Calu3 (cell line): ENCODE measurements at regions not wholly inside any gene's neighbourhood (a gene's known extent, or its start where the extent isn't known, plus 50 kb on each side); places are given as distances from the start of the nearest gene placed in this dataset.

ENCODE experiments used
- BruUV-seq: library from RNA; stranded (reverse); fragments of 400-500 nt; replicated peaks from 2 replicates; lab custom pipeline; 2021; lab: Mats Ljungman, UMichigan
- CTCF ChIA-PET: fragments of 300-600 bp; sonication (Branson Sonifier 250); formaldehyde crosslinking; loops from one replicate; lab custom pipeline; 2022; ENCODE audit warnings: antibody characterized with exemption; lab: Charles Lee
- DNase-seq: peaks from one replicate; pipeline ENCODE4 v3.0.0; 2022
- H3K27ac Mint-ChIP-seq: one replicate; pipeline ENCODE4 v1.8.0; 2022; ENCODE audit warnings: mixed read lengths; ENCODE audit not compliant: unreplicated experiment
- H3K27me3 Mint-ChIP-seq: one replicate; pipeline ENCODE4 v1.8.0; 2022; ENCODE audit warnings: mixed read lengths; ENCODE audit not compliant: unreplicated experiment
- H3K36me3 Mint-ChIP-seq: one replicate; pipeline ENCODE4 v1.8.0; 2022; ENCODE audit warnings: mild to moderate bottlenecking, moderate library complexity, mixed read lengths; ENCODE audit not compliant: insufficient read depth, unreplicated experiment
- H3K4me1 Mint-ChIP-seq: one replicate; pipeline ENCODE4 v1.8.0; 2022; ENCODE audit warnings: mild to moderate bottlenecking, low read depth, mixed read lengths; ENCODE audit not compliant: unreplicated experiment
- H3K4me3 Mint-ChIP-seq: one replicate; pipeline ENCODE4 v1.8.0; 2022; ENCODE audit warnings: mild to moderate bottlenecking, low read depth, moderate library complexity, mixed read lengths; ENCODE audit not compliant: unreplicated experiment
- H3K9me3 Mint-ChIP-seq: one replicate; pipeline ENCODE4 v1.8.0; 2022; ENCODE audit warnings: low read depth, mixed read lengths; ENCODE audit not compliant: unreplicated experiment
- CTCF ChIP-seq: fragments of 200-600 bp; IDR thresholded peaks from one replicate; pipeline ENCODE4 v1.8.0; 2022; ENCODE audit warnings: antibody characterized with exemption; ENCODE audit not compliant: unreplicated experiment
- intact Hi-C: fragments of 100-400 bp; cut with micrococcal nuclease; formaldehyde crosslinking; loops from one replicate; pipeline ENCODE4 v1.10.0; 2022; ENCODE audit not compliant: unreplicated experiment

GRCh38 chr10:60626037-60626436 is 152.2 kb upstream of the CDK1 start:
- TF ChIP-seq CTCF: no peak
- no peak overlapping the region for H3K27ac Mint-ChIP-seq
- CTCF ChIA-PET: no interaction called here
- intact Hi-C loops: no loop called here
- H3K9me3 Mint-ChIP-seq: no peaks in the 10 kb centered on the region
- H3K4me3 Mint-ChIP-seq: no peak overlapping the region
- no peak for DNase-seq
- no peaks in the 10 kb centered on the region for H3K36me3 Mint-ChIP-seq
- peaks cover 23% of the 10 kb centered on the region for H3K4me1 Mint-ChIP-seq
- H3K27me3 Mint-ChIP-seq: no peaks in the 10 kb centered on the region
- no TSS peak for BruUV-seq

GRCh38 chr10:60623627-60624026 is 154.7 kb upstream of the CDK1 start:
- no peak for TF ChIP-seq CTCF
- no peaks in the 10 kb centered on the region for H3K9me3 Mint-ChIP-seq
- intact Hi-C loops: no loop called here
- no peak overlapping the region for H3K27ac Mint-ChIP-seq
- CTCF ChIA-PET: no interaction called here
- H3K4me1 Mint-ChIP-seq: peaks cover 22% of the 10 kb centered on the region
- H3K4me3 Mint-ChIP-seq: no peak overlapping the region
- no peak for DNase-seq
- no peaks in the 10 kb centered on the region for H3K36me3 Mint-ChIP-seq
- no peaks in the 10 kb centered on the region for H3K27me3 Mint-ChIP-seq
- no TSS peak for BruUV-seq

- no peak for TF ChIP-seq CTCF
- no TSS peak for BruUV-seq
- H3K27ac Mint-ChIP-seq: no peak overlapping the region
- H3K36me3 Mint-ChIP-seq: no peaks in the 10 kb centered on the region
- intact Hi-C loops: no loop called here
- CTCF ChIA-PET: no interaction called here
- no peaks in the 10 kb centered on the region for H3K4me1 Mint-ChIP-seq
- DNase-seq: no peak
- no peaks in the 10 kb centered on the region for H3K27me3 Mint-ChIP-seq
- no peak overlapping the region for H3K4me3 Mint-ChIP-seq
- H3K9me3 Mint-ChIP-seq: no peaks in the 10 kb centered on the region
Observed at GRCh38 chr10:60621018-60621417, 157.3 kb upstream of the CDK1 start.

GRCh38 chr10:60618861-60619260 is 159.4 kb upstream of the CDK1 start:
- Mint-ChIP-seq H3K36me3 (no peaks in the 10 kb centered on the region), H3K4me1 (no peaks in the 10 kb centered on the region), H3K4me3 (no peak overlapping the region), H3K27ac (no peak overlapping the region), H3K27me3 (no peaks in the 10 kb centered on the region), H3K9me3 (no peaks in the 10 kb centered on the region)
- CTCF ChIA-PET: interaction anchor here (1.1 to 1.5 kb wide), 2 partner anchors 11 to 176 kb away, joined by 3 read pairs; no protein-coding TSS in a partner anchor
- DNase-seq: no peak
- BruUV-seq: no TSS peak
- intact Hi-C loops: no loop called here
- no peak for TF ChIP-seq CTCF
